ENCODE measurements at regions not wholly inside any gene's neighbourhood (a gene's known extent, or its start where the extent isn't known, plus 50 kb on each side); places are given as distances from the start of the nearest gene placed in this dataset.

- no peak overlapping the region for H3K4me3 ChIP-seq (ENCODE audit: low read depth, low read length)
These were observed 52.8 kb upstream of the CCDC112 start for GRCh38 chr5:115349001-115349817.

DNA sequence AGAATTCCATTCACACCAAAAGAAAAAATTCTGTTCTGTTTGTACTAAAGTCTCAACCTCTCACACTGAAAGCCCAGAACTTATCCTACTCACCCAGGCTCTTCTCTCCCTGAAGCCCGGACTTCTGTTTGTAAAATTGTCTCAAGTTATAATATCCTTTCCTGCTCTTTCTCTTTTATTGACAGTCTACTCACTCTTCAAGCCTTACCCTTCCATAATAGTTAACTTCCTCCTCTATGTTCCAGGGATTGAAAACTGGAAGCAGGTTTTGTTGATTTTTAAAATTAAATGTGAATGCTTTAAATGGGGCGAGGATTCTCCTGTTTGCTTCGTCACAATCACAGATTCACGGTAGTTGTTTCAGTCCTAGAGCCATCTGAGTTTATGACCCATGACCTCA lies 51.7 kb upstream of the CCDC112 start:
- no peak overlapping the region for H3K4me3 ChIP-seq (ENCODE audit: low read depth, low read length)
- TF ChIP-seq, protein P1, sequence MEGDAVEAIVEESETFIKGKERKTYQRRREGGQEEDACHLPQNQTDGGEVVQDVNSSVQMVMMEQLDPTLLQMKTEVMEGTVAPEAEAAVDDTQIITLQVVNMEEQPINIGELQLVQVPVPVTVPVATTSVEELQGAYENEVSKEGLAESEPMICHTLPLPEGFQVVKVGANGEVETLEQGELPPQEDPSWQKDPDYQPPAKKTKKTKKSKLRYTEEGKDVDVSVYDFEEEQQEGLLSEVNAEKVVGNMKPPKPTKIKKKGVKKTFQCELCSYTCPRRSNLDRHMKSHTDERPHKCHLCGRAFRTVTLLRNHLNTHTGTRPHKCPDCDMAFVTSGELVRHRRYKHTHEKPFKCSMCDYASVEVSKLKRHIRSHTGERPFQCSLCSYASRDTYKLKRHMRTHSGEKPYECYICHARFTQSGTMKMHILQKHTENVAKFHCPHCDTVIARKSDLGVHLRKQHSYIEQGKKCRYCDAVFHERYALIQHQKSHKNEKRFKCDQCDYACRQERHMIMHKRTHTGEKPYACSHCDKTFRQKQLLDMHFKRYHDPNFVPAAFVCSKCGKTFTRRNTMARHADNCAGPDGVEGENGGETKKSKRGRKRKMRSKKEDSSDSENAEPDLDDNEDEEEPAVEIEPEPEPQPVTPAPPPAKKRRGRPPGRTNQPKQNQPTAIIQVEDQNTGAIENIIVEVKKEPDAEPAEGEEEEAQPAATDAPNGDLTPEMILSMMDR (IDR thresholded peaks at IDR 0.05; ENCODE audit: low read depth, low read length), result no peak

More at GRCh38 chr5:115349001-115349817, 52.8 kb upstream of the CCDC112 start:
- TF ChIP-seq, protein P1 (IDR thresholded peaks at IDR 0.05; ENCODE audit: low read depth, low read length), result no peak
